ENCODE measurements at regions not wholly inside any gene's neighbourhood (a gene's known extent, or its start where the extent isn't known, plus 50 kb on each side); places are given as distances from the start of the nearest gene placed in this dataset.

- no peak for TF ChIP-seq CTCF (IDR thresholded peaks at IDR 0.05)
- no peak for TF ChIP-seq POLR2A (IDR thresholded peaks at IDR 0.05)
Observed at GRCh38 chr9:99352826-99353225, 130.7 kb downstream of the SEC61B start.

Data from thyroid gland (tissue), 4 donors.